GM18519 (cell line): ENCODE measurements at regions not wholly inside any gene's neighbourhood (a gene's known extent, or its start where the extent isn't known, plus 50 kb on each side); places are given as distances from the start of the nearest gene placed in this dataset.
A peak's percentile ranks its signal among the peaks of the same experiment; 100 is the strongest.

Experiments used
- ATAC-seq: cut with Tn5 transposase; IDR thresholded peaks from one replicate; pipeline ENCODE4 v1.9.1; 2021; ENCODE audit warnings: mild to moderate bottlenecking, moderate library complexity; ENCODE audit not compliant: unreplicated experiment, low FRiP score

DNA sequence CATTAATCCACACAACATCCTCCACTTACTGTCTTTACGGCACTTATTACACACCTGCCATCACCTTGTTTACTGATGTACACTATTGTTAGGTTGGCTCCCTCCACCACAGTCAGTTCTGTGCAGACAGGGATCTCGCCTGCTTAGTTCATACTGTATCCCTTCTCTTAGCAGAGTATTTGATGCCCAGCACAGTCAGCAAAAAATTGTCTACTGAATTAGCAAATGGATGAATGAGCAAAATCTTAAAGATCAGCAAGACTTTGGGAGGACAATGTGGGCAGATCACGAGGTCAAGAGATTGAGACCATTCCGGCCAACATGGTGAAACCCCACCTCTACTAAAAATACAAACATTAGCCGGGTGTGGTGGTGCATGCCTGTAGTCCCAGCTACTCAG lies 109.8 kb upstream of the ATXN1 start:
- ATAC-seq: no peak

DNA sequence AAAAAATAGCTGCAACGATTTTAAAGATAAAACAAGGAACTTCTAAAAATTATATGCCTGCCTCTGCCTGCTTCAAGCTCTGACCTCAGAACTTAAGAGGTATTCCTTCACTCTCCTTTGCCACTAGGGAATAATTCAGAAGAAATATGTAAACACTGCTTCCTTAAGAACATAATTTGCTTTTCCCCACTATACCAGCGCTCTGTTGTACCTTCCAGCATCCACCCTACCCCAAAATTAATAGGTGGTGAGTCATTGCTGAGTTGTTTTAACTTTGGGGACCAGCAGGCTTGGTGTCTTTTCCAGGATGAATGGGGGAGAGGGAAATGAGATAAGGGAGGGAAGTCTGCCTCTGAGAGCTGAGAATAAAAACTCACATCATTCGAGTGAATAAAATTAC lies 107.7 kb upstream of the ATXN1 start:
- no peak for ATAC-seq

DNA sequence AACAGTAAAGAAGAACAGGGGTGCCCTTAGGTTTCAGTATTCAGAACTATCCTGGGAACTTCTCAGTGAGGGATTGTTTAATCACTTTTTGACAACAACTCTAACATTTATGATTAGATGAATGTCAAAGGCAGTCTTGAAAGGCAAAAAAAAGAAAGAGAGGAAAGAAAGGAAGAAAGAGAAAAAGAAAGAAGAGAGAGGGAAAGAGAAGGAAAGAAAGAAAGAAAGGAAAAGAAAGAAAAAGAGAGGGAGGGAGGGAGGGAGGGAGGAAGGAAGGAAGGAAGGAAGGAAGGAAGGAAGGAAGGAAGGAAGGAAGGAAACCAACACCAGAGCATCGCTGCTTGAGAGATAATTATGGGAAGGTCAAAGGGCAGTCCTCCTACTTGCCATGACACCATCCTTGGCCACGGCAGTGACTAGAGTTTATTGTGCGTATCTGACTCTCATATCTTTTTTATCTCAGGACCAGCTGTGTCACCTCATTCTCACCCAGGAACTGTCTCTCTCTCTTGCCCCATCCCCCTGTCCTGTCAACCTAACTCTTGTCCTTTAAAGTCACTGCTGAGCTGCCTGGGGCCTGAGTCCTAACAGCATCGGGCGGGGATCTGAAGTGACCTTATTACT lies 96.8 kb upstream of the ATXN1 start:
- ATAC-seq: no peak

DNA sequence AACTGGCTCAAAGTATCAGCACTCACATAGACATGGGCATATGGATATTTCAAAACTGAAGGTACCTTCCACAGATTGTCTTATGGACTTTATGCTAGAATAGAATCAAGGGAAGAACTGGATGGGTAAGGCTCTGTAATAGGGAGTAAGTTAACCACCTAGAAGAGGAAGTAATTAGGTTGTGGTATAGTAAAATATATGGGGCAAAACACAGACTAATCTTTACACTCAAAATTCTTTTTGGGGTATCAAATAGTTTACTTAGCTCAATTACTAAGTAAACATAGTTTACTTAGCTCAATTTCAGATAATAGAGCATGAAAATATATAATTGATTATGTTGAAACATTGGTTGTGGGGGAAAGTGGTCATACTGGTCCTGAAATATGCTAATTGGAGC lies 94.2 kb upstream of the ATXN1 start:
- peak; percentile 34 for ATAC-seq

DNA sequence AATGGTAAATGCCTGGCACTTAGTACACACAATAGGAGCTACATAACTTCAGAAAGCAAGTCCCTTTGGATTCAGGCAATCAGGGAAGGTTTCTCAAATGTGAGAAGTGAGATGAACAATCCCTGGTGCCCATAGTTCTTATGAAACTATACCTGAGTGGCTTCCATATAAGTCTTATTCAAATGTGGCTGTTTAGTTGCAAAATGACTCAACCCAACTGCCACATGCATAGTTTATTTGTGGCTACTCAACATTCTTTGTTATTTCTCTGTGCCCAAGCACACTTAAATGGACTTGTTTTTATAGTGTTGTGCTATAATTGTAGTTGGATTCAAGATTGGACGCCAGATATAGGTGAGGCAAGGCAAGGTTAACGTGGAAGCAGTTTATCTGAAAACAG lies 93.7 kb upstream of the ATXN1 start:
- peak; percentile 80 for ATAC-seq

DNA sequence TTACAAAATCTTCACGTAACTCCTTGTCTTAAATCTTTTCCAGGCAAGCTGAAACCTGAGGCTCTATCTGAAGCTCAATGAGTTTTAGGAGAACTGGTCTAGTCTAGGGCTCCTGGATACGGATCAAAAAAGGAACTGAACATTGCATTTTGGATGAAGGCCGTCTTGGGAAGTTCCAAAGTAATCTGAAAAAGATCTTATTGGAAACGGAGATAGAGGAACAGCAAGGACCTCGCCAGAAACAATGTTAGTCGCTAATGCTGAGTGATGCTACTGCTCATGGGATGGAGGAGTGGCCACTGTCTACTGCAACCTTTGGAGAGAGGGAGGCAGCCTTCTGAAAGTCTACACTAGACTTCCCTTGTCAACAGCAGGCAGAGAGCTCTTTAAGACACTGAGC lies 91.4 kb upstream of the ATXN1 start:
- ATAC-seq: no peak

DNA sequence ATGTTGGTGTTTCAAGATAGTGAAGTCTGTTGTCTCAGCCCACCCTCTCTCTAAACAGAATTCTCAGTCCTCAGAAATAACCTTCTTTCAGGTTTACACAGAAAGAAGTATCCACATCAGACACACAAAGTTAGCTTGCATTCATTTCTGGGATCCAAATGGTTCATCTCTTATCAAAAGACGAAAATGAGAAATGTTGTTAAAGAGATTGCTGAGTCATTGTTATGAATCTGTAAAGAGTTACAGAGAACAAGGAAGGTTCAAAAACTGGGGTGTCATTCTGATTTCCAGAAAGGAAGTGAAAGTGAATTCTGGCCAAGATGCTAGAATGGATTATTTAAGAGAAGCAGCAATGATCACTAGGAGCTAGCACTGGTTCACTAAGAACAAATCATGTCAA lies 90.5 kb upstream of the ATXN1 start:
- peak; percentile 32 for ATAC-seq

DNA sequence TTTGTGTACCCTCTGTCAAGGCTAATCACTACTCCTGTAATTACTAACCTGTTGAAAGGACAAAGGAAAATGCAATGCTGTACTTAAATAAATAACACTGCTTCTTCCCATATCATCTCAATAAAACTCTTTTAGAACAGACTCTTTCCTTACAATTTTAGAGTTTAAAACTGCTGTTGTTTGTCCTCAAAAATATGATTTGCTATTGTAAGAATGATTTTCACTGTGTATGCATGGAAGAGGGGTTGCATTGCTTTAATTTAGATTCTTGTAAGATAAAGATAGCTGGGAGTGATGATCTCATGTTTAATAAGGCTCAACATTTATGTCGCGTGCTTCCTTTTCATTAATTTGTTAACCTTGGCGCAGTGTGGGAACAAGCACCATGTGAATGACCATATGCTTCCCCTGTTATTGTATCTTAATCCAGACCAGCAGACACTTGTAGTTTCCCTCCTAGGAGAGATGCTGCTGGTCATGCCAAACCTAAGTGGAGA lies 89.8 kb upstream of the ATXN1 start:
- ATAC-seq: no peak

DNA sequence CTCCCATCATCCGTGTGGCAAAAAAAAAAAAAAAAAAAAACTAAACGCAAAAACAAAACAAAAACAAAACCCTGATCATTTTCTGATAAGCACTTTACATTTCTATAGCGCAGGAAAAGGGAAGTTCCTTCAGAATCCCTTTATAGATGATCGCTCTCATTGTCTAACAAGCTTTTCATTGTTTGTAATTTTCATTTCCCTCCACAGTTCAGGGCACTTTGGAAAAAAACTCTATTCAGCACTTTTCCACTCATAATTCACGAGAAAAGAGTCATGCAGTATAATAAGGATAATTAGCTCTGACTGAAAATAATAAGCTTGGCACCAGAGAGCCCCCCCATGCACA lies 89.4 kb upstream of the ATXN1 start:
- no peak for ATAC-seq

DNA sequence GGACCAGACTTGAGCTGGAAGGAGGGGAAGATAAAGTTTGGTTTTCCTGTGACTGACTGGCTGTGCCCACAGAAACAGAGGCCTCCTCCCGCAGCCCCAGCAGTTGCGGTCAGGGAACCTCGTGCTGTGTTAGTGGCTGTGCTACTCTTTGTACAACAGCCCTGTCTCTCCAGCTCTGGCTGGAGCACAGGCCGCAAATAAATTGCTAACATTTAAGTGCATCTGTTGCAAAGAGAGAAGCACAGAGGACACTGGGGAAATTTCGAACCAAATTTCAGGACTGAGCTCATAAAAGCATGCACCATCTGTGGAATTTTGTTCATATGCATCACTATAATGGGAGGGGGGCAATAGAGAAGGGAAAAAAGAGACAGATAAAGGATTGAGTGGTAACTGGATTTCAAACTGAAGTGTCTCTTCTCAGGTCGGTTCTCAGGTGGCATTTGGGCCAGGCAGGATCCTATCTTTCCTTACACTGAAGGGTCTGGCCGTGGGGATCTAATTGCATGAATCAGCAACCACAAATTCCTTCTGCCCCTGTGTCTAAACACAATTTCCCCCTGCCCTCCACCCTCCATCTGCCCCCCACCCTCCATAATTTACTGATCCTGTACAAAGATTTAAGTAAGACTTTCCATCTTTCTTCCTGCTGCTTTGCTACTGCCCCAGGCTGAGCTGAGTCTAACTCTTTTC lies 88.9 kb upstream of the ATXN1 start:
- no peak for ATAC-seq

DNA sequence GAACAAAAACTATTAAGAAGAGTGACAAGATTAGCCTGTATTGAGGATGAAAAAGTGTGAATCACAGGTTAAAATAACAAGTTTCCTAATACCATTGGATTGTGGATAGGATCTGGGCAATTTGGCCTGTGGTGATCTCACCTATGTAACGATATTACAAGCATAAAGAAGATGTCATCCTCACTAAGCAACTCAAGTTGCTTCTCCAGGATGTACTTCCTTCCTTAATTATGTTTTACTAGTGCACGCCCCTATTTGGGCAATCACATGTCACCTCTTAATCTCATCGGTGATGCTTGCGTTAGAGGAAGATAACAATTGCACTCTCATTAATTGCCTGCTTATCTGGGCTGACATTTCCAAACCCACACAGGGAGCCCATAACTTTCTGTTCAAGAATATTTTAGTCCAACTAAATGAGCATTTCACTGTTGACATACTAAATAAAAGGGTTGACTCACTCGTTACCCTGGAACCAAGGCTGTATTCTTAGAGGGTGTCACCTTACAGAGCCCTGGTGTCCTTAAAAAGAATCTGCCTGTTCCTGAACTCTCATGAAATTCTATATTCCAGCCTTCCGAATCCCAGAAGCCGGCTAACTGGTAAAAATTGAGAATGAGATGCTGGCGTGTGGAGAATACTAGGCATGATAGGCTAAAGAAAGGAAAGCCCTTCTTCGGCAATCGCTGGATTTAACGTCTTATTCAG lies 88.2 kb upstream of the ATXN1 start:
- ATAC-seq: no peak

DNA sequence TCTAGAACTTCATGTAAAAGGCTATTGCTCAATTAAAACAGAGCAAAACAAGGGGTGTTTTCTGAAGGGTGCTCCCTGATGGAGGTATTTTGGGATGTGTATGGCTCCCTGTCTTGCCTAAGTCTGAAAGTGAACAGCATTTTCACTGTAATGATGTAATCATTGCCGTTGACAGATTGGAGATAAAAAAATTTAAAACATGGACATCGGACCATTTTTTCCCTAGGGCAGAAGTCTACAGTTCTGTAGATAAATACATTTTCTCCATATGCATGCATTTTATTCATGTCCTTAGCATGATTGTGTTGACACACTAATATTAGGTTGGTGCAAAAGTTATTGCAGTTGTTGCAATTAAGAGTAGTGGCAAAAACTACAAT lies 85.1 kb upstream of the ATXN1 start:
- no peak for ATAC-seq

DNA sequence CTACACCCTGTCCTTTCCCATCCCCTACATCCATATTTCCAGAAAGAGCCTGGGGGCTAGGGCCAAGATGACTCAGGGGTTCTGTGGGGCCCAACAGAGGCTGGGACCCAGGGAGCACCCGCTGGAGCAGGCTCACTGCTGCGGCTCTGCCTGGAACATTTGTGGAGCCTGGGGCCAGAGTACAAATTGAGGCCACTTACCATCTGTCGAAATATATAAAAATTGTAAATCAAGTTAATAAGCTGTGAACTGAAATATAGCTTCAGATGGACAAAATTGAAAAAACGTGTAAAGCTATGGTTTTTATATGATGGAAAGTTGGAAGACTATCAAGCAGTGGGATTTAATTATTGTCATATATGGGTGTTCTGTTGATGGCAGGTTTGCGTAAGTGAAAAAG lies 82.9 kb upstream of the ATXN1 start:
- no peak for ATAC-seq

DNA sequence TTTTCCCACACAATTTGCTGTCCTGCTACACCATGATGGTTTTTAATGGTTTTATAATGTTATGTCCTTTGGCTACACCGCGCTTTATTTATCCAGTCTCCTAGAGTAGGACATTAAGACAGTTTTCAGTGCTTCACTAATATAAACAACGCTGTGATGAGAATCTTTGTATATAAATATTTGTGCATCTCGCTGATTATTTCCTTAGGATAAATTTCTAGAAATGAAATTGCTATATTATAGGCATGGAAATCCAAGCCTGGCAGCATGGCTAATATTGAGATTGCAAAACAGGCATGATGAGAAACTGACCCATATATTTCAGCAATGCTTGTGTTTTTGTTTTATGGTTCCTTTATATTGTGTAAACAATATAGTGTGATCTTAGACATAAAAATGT lies 81.4 kb upstream of the ATXN1 start:
- no peak for ATAC-seq

DNA sequence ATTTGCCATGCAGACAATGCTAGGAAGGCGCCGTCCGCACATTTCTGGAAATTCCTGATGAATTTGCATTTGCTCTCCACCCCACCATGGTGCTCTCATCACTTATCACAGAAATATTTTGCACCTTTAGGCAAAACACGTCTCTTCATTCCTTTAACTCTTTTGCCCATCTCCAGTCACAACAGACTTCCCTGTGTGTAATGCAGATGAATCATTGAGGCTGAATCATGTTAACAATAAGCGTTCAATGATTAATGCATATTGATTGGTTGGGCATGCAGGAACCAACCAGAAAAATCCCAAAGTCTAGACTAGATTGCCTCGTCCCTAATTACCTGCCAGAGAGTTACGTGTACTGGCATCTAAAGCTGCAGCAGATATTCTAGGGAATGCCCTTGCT lies 80.0 kb upstream of the ATXN1 start:
- ATAC-seq: no peak

DNA sequence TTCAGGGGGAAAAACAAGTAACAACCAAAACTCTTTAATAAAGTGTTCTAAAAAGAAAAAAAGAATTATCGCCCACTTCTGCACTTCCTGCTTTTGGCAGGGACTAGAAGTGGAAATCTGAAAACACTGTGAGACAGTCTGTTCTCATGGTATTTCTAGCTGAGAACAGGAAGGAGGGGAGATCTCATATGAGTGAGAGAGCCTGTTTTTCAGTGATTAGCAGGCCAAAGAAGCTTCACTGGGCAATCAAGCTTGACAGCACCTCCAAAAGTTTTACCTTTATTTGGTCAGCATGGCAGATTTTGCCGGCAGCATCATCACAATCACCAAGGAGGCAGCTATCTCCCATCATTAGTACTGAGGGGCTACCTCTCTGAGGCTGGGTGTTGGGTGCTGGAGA lies 79.5 kb upstream of the ATXN1 start:
- peak; percentile 51 for ATAC-seq

DNA sequence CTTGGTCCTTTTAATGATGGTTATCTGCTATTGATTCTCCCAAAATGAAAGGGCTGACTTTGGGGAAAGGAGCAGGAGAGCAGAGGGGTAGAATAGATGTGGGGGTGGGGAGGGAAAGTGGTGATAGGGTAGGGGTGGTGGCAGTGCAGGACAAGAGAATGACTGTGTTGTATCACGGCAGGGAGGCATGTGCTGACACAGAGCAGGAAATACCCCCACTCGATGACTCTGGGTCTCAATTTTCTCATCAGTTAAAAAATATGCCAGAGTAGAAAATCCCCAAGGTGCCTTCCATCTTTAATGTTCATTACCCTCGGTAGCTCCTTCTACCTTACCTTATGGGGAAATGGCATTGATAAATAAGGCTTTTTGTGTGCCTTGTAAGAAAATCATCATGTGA lies 79.0 kb upstream of the ATXN1 start:
- ATAC-seq: peak; percentile 11

DNA sequence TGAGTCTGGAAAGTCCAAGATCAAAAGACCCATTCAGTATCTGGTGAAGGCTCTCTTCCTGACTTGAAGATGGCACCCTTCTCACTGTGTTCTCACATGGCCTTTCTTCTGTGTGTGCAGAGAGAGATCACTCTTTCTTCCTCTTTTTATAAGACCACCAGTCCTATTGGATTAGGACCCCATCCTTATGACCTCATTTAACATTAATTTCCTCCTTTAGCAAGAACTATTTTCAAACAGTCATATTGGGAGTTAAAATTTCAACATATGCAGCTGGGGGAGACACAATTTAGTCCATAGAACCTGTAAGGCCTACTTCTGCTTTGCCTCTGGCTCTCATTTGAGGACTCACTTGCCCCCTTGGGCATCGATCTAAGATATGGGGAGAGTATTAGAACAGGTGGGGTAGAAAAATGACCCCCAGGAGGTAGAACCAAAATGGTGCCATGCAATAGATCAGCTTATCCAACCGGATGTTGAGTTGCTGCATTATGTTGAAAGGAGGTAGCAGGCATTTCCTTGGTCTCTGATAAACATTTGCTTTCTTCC lies 78.4 kb upstream of the ATXN1 start:
- ATAC-seq: no peak

DNA sequence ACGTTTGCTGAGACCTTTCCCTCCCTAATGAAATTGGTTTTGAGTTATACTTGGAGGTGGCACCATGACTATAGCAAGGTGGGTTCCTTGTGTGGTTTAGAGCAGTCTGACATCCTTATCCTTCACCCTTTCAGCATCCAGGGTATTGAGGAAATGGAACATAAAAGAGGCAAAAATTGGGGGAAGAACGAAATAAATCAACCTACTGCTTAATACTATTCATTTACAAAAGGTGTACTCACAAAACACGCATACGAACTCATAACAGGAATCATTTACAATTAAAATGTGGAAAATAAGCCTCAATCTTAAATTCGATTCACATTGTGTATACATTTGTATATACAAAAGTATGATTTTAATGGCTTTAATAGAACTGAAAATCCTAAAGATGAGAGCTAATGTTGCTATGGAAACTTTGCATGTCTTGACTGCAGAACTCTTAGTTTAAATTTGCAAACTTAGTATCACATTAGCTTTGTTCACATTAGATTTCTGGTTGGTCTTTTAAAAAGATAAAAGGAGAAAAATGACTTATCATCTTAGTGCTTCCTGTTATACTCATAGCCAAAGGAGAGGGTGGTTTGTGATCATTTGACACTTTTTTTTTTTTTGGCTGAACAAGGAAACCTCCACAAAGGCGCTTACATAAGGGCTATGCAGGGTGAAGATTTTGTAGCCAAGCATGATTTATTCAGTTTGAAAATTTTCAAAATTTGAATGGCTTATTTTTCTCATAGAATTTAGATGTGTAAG lies 76.1 kb upstream of the ATXN1 start:
- no peak for ATAC-seq

DNA sequence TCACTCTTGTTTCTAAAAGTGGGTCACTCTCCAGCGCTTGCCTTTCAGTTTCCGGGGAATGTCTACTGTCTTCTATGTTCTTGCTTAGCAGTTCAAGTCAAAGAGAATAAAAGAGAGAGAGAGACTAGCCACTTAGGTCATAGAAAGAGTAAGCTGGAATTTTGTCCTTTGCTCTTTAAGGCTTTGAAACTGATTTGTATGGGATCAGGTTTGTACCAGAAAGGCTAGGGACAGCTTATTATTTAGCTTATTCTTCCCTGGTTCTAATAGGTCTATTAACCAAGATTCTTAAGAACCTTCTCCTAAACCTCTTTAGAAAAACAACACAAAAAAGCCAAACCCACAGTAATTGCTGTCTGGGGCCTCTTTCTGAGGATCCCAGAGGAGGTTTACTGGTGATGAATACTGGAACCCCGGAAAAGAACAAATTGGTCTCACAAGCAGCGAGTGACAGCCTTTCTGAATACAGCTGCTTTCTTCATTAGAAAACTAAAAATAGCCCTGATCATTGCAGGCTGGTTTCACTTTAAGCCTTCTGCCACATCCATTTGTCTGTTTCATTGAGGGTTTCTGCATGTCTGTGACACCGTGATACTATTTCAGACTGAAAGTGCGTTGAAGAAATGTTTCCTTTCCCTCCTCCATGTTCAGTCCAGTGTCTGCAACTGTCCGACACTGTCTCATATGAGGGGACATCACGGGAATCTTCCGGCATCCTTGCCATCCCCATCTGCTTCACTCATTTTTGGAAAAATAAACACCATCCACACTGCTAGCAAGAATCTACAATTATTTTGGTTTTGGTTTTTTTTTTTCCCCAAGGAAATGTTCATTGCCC lies 75.1 kb upstream of the ATXN1 start:
- ATAC-seq: peak; percentile 77
